ENCODE measurements at regions not wholly inside any gene's neighbourhood (a gene's known extent, or its start where the extent isn't known, plus 50 kb on each side); places are given as distances from the start of the nearest gene placed in this dataset.

DNA sequence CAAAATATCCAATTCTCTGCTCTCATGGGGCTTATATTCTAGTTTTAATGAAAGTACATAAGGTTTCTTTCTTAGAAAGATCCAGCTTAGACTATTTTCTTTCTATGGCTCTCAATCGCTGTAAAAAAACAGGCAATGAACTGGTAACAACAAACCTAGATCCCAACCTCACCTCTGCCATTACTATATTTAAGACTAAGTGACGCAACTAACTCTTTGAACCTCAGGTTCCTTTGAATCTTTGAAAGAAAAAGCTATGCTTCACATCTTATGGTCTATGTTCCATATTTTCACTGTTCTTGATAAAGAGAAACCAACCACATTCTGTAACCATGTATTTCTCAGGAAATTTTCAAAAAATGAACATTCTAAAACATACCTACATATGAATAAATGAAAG, 88.5 kb downstream of the ELAPOR2 start:
- no peak for DNase-seq

DNA sequence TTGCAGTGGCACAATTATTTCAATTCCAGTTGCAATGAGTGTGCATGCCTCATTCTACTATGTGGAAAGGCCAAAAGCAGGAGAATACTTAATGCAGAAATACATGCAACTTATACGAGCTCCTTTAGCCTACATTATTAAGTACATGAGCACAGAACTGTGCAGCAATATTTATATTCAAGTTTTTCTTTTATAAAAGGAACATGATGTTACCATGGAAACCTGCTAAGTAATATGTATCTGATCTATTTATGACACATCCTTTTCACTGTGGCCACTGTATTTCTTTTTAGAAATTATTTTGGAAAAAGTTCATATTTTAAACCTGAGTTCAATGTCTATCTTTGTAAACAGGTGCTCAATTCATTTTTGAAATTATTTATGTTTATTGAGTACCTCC, 88.9 kb downstream of the ELAPOR2 start:
- no peak for DNase-seq

DNA sequence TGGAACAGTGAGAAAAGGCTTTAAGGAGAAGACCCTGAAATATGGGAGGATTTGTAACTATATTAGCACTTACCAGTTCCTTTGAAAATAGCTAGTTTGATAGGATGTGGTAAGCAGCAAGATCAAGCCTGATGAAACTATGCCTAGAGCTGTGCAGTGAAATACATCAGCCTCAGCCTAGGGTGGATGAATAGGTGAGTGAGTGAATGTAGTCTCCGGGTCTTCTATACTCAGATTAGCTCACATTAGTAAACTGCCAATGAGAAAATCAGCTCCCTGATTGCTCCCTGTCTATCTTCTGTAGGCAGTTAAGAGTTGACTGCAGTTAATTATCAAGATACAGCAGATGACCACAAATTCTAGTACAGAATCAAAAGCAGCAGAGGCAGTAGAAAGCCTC, 89.6 kb downstream of the ELAPOR2 start:
- DNase-seq, result no peak

DNA sequence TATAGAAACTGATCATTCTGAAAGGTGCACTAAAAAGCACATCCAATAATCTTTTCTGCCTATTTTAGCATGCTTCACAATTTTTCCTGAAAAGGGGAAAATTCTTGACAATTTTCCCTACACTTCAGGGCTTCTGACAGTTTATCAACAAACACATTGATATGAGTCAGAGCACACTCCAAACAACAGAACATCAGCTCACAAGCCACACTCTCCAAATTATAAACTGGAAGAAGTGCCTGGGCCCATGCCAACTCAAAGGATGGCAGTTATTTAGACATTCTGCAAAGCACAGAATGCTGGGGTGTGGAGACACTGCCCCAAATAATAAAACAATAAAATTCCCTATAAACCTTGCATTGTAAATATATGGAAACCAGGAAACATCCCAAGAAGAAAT, 90.8 kb downstream of the ELAPOR2 start:
- DNase-seq, result no peak

DNA sequence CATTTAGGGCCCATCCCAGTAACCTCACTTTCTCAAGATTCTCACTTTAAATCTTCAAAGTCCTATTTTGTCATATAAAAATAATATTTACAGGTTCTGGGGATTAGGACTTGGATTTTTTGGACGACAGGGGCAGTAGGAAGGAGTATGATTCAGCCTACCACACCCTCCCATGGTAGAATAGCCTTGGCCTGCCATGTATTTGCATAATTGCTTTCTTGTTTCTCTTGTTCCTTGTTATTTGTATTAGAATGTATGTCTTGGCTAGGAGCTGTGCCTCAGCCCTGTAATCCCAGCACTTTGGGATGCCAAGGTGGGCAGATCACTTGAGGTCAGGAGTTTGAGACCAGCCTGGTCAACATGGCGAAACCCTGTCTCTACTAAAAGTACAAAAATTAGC, 92.5 kb downstream of the ELAPOR2 start:
- DNase-seq, result no peak

DNA sequence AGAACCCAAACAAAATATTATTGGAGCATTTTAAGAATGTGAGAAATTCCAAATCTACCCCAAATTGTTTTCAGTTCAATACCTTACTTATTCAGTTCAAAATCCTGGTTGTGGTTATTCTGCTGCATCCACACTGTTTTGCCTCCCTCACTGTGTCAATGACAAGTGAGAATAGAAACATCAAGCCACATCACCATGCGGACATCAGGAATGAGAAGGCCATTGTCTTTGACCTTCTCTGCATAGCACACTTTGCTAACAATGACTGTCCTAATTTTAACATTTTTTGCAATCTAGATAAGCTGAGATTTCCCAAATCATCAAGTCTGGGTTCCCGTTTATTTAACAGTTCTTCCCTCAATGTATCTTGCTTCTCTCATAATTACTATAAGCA, 93.7 kb downstream of the ELAPOR2 start:
- DNase-seq, result peak in 1 of 2 donors; percentile 69

DNA sequence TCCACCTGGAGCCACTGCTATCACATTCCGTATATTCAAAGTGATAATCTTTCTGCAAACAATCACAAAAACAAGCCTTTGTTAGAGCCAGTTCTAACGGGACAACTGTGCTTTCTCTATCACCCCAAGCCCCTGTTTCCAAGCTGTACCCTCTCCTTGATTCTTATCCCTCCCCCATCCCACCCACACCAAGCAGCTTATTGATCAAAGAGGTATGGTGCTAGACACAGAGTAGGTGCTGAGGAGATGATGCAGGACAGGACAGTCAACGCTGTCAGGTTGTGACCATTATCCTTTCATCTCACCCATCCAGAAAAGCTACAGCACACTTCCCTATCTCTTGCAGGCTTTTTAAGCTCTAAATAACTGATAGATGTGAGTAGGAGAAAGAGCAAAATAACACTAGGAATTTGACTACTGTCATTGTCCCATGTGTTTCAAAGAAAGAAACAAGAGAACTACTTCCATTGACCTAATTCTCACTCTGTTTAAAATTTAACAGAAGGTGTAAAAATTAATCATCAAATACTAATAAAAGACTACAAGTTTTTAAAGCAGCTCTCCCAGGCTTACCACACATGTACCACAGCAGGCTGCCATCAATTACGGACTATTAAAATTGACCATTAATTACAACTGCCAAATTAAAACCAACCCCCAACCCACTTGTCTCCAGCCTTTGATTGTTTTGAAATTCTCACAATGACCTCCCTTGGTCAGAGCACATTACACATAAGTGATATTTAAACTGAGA, 94.3 kb downstream of the ELAPOR2 start:
- no peak for DNase-seq

DNA sequence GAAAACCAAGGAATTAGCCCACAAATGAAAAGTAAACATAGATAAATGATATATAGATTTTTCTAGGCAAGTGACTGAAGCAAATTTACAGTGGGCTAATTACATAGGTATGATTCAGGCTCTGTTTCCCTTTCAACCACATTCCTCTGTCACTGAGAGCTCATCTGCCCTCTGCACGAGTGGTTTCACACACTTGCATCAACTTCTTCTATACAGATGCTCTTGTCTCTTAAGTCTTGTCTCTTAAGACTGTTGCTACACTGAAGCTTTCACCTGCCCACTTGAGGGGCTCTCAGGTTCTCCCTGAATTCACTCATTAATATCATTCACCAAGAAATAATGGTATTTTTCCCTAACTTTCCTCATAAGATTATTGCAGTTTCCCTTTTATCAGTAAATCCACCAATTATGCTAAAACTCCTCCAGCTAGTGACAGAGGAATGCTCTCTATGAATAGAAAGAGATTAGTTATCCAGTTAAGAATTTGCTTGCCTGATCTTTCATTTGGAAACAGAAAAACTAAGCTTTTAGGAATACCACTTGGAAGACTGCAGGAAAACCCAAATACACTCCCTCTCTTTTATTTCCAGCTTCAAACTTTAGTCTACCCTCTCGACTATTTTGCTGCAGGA, 95.7 kb downstream of the ELAPOR2 start:
- no peak for DNase-seq

DNA sequence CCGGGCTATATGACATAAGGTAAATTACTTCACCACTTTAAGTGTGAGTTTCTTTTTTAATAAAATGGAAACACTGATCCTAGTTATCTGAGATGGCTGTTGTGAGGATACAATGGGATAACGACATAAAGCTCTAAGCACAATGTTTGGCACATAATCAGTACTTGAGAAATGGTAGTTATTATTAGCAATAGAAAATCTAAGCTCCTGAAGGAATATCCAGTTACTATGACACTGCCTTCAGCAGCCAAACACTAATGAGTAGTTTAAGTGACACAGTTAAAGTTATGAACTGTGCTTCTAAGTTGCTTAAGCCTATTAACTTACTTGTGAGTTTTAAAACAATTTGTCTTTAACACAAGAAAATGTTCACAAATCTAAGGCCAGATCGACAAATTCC, 96.8 kb downstream of the ELAPOR2 start:
- no peak for DNase-seq

DNA sequence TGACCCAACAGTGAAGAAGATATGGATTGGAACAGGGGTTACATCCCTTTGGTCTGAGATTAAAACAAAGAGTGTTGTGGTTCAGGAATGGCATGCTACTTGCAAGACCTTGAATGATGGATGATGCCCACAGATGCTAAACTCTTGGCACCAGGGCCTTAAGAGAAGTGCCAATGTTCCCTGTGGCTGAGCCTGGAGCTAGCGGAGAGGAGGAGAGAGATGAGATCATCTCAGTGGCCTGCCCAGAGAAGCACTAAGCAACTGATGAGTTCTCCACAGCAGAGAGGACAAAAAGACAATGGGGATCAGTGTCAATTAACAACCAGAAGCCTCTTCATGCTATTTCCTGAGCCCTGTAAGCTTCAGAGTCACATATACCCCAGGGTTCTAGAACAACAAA, 97.8 kb downstream of the ELAPOR2 start:
- DNase-seq, result peak; percentile 54 to 76

DNA sequence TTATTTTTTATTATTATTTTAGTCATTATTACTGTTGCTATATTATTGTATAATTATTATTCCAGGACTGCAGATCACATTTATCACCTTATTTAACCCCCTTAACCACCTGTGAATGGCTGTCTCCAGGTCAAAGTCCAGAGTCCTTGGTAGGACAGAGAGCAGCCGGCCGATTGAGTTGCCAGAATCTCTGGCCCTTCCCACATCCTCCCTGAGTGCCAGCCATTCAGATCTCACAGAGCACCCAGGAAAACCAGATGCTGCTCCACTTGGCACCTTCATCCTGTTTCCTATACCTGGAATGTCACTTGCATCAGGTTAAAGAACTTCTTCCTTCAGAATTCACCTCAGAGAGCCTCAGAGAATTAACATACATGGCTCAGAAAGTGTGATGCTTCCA, 101.1 kb downstream of the ELAPOR2 start:
- no peak for DNase-seq

DNA sequence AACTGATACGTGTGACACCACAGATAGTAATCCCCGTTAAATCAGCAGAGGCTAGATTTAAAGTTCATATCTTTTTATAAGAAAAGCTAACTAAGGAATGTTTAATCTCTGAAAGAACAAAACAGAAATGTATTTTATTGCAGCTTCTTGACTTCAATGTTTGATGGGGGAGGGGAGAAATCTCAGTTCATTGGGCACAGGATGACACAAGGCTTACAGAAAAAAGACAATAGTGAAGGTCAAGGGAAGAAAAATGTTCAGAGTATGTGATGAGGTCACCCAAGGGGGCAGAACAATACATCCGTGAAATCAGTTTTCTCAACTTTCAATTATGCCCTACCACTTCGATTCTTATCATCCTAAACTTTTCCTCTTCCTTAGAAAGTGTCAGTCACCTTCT, 102.9 kb downstream of the ELAPOR2 start:
- no peak for DNase-seq

DNA sequence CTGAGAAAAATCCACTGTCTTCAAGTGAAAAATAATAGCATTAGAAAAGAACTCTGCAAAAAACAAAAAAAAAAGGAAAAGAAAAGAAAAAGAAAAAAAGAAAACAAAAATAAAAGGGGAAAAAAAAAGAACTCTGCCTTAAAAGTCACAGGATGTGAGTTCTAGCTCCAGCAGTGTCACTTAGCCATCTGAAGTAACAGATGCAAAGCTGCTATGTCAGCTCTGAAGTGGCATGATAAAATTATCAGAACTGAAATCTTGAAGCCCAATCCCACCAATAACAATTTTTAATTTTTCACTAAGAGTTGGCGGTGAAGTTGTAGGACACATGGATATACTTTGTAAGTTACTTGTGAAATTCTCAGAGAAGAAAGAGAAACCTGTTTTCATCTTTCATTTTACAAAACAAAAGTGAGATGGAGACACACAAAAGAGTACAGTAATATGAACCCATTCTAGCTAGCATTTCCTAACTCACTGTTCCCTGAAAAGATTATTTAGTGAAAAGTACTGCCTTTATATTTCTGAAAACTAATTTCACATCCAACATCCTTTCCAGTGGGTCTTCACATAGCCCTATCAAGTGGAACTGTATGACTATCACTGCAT, 103.5 kb downstream of the ELAPOR2 start:
- no peak for DNase-seq

DNA sequence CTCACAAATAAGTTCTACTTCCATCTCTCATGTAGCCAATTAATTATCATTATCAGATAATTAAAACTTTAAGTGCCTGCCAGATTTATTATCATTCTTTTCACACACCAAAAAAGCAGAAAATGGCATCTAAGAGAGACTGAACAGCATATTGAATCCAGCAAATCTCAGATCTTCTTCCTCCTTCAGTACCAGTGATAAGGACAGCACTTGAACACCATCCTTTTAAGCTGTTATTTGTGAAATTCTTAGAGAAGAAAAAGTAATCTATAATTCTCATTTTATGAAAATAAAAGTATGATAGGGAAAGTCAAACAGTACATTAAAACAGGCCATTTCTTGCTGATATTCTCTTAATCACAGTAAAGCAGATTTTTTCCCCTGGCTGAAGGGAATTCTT, 104.5 kb downstream of the ELAPOR2 start:
- no peak for DNase-seq

DNA sequence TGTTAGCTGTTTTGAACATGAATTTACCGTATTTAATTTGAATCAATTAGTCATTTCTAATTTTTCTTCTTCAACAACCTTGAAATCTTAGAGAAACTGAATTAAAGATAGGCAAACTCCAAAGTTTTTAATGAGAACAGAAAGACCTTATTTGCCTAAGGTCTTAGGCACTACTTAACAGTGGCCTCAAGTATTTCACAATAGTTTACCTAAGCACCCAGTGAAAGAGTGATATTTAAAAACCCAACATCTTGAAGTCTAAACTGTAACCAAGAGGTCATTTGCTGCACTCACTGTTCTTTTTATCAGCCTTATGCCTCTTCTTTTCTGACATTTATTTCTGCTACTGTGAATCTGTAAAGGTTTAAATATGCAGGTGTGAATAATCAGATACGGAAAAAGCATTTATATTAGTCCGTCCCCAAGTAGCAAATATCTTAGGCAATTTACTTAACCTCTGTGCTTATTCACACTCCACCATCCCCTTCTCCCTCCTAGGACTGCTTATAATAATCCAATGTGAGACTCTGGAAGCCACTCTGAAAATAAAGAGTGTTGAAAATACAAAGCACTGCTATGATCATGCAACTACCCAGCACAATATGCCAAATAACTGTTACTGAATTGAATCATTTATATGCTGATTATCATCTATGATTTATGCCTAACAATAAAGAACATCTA, 105.7 kb downstream of the ELAPOR2 start:
- no peak for DNase-seq

DNA sequence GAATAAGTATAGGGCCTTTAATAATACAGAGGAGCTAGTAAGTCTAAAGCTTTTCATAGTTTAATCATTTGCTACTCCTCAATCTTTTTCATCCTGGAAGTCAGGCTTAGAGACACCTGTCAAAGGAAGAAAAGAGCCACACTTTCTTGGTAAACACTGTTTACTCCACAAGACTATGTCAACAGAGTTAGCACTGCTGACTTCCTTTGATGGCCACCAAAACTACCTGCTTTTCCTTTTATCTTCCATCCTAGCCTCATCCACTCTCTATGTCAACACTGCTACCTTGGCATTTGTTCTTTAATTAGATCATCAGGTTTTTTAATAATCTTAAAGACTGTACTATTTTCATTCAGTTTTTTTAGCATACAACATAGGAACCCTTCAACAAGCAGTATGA, 106.2 kb downstream of the ELAPOR2 start:
- no peak for DNase-seq

DNA sequence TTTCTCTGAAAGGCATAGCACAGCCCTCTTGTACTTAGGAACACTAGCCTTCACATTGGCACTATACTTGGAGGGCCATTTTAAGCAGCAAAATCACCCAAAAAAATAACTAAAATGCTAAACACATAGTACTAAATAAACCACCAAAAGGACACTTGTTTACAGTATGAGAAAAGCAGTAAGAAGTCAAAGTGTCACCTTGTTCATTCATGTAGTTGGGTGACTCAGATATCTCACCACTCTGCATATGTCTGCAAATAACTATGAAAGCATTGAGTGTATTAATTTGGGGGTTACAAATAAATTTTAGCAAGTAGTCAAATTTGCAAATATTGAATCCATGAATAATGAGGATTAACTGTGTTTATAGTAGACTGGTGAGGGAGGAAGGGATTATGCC, 107.6 kb downstream of the ELAPOR2 start:
- DNase-seq, result no peak

DNA sequence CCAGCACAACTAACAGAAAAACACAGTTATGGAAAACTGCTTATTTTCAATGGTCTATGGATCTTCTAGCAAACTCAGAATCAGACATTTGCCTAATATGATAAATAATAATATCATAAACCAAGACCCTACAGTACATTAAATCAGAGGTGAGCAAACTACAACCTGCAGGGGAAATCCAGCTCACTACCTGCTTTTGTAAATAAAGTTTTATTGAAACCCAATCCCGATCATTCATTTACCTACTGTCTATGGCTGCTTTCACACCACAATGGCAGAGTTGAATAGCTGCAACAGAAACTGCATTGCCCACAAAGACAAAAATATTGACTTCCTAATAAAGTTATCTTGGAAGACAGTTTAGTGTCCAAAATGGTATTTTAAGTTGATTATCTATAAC, 108.5 kb downstream of the ELAPOR2 start:
- no peak for DNase-seq

DNA sequence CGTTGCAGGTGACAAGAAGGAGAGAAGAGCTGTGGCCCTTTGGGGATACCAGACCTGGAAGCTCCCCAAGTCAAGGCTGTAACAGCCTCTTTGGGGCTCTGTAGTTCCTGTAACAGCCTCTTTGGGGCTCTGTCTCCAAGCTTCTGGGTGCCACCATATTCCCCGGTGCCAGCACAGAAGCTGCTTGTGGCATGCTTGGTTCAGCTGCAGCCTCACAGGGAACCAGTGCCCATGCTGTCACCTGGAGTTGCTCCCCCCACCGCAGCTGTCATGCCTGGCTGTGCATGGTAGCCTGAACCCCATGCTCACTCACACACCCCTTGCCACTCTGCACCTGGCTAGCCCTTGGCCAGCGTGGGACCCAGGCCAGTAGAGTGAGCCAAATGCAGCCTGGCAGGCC, 109.1 kb downstream of the ELAPOR2 start:
- DNase-seq, result no peak

DNA sequence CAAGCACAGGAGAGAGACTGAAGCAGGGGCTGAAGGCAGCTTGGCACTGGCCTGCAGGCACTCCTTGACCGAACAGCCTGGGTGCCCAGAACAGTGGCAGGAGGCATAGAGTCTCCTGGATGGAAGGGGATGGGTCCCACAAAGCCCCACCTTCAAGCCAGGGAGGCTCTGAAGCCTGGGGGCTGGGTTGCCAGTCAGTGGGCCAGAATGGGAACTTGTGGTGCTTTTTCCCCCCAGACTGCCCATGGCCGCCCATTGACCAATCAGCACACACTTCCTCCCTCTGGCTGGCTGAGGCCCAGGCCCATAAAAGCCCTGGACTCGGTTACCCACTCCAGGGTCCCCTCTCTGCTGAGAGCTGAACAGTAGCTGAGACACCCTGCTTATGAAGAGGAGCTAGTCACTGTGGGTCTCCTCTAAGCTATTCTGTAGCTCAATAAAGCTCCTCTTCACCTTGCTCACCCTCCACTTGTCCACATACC, 109.6 kb downstream of the ELAPOR2 start:
- no peak for DNase-seq

DNA sequence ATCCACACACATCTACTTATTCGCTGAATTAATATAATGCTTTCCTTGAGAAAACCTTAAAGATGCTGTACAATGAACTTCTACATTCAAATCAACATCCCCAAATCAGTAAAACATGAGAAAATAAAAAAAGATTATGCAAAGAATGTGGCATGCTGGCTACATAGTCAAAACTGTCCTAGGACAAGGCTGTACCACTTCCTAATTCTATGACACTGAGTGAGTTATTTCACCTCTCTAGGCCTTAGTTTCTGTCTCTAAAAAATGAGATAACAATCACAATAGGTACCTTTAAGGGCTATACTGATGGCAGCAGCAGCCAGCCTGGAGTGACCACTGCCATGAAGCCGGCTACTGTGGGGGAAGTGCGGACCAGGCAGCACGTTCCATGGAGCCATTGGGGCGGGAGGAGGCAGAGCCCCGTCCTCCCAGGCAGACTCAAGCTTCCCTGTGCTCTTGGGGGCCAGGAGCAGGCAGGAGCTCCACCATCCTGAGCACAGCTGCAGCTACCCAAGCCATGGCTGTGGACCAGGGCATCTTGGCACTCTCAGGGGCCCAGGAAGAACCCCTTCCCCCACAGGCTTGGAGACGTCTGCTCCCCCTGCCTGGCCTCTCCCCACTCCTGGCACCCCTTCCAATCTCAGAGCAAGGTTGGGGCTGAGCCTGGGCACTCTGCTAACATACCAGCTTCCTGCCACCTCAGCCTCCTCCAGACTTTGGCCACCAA, 110.2 kb downstream of the ELAPOR2 start:
- no peak for DNase-seq

DNA sequence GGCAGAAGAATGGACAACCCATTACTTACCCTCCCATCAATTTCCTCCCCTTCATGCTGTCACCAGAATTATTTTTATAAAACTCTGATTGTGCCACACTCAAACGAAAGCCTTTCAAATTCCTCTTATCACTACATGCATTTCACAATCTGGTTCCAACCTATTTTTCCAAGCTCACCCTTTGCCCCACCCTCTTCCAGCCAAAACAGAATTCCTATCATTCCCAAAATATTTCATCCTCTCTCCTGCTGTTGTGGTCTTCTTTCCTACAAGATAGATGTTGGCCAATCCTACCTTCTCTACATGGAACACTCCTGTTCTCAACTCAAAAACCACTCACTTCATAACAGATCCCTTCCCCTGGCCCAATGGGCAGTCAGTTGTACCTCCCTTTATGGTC, 111.5 kb downstream of the ELAPOR2 start:
- no peak for DNase-seq

DNA sequence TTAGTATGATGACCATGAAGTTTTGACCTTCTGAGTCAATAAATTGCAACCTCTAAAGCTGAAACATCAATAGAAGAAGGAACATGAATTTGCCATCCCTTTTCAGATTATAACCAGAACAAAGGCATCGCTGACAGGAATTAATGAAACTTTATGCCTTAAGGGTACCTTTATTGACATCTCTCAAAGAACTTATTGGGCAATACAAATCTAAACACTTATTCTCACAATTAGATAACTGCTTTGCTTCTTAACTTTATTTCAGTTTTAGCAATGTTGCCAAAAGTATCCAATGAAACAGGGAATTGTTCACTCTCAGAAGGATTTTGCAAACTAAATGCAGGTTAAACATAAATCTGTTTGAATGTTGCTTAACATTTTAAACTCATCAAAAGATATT, 116.0 kb downstream of the ELAPOR2 start:
- DNase-seq, result no peak
